CD4-positive, alpha-beta T cell (primary cell): ENCODE measurements at regions not wholly inside any gene's neighbourhood (a gene's known extent, or its start where the extent isn't known, plus 50 kb on each side); places are given as distances from the start of the nearest gene placed in this dataset.
A peak's percentile ranks its signal among the peaks of the same experiment; 100 is the strongest.

Experiments
- ATAC-seq: fragments of 200-7000 bp; cut with Tn5 transposase; one replicate; pipeline ENCODE4 v1.10.0; 2022; ENCODE audit warnings: mild to moderate bottlenecking; ENCODE audit not compliant: poor library complexity
- CTCF ChIA-PET: fragments of 350-600 bp; sonication (Branson Sonifier 250); formaldehyde crosslinking; loops from one replicate; lab custom pipeline; 2021; ENCODE audit warnings: antibody characterized with exemption, inconsistent platforms; lab: Charles Lee
- POLR2A ChIA-PET: fragments of 350-600 bp; sonication (Branson Sonifier 250); formaldehyde crosslinking; loops from one replicate; lab custom pipeline; 2021; ENCODE audit warnings: antibody characterized with exemption, inconsistent platforms; lab: Charles Lee
- DNase-seq, 14 experiments: peaks; one replicate each; pipeline ENCODE4 v3.0.0-alpha.2; 2013 to 2020; ENCODE audit warnings: mixed read lengths in 2 of 14
- H3K27ac ChIP-seq, 2 donors: one replicate each; pipeline versions ENCODE4 v1.5.1 to v1.7.0; 2013; ENCODE audit warnings: low read length in 2 of 2, low read depth in 1 of 2, mild to moderate bottlenecking in 1 of 2
- H3K27me3 ChIP-seq, 2 experiments: 1 replicate in 1 of 2; 2 replicates in 1 of 2; pipeline versions ENCODE4 v1.6.1 to v1.7.0; 2013; ENCODE audit warnings: low read length in 2 of 2, control low read depth in 1 of 2, mild to moderate bottlenecking in 1 of 2, moderate library complexity in 1 of 2; ENCODE audit not compliant: insufficient read depth in 2 of 2, control insufficient read depth in 1 of 2
- H3K36me3 ChIP-seq: one replicate; pipeline ENCODE4 v1.6.1; 2013; ENCODE audit warnings: low read length, control low read depth; ENCODE audit not compliant: insufficient read depth
- H3K4me1 ChIP-seq: one replicate; pipeline ENCODE4 v1.6.1; 2013; ENCODE audit warnings: low read length, control low read depth; ENCODE audit not compliant: insufficient read depth
- H3K4me3 ChIP-seq: one replicate; pipeline ENCODE4 v1.5.1; 2013; ENCODE audit warnings: mild to moderate bottlenecking, low read length, moderate library complexity
- H3K9me3 ChIP-seq, 2 experiments: 1 replicate in 1 of 2; 2 replicates in 1 of 2; pipeline versions ENCODE4 v1.6.1 to v1.7.0; 2013; ENCODE audit warnings: low read length in 2 of 2, mild to moderate bottlenecking in 2 of 2, control low read depth in 1 of 2, moderate library complexity in 1 of 2; ENCODE audit not compliant: control insufficient read depth in 1 of 2, insufficient read depth in 1 of 2
- H3K27ac Mint-ChIP-seq: one replicate; pipeline ENCODE4 v1.8.0; 2020; ENCODE audit warnings: mixed read lengths
- H3K27me3 Mint-ChIP-seq: one replicate; pipeline ENCODE4 v1.8.0; 2021; ENCODE audit warnings: mixed read lengths
- H3K36me3 Mint-ChIP-seq: one replicate; pipeline ENCODE4 v1.8.0; 2021; ENCODE audit warnings: low read depth, mixed read lengths
- H3K4me1 Mint-ChIP-seq: one replicate; pipeline ENCODE4 v1.8.0; 2021; ENCODE audit warnings: low read depth, mixed read lengths
- H3K4me3 Mint-ChIP-seq: one replicate; pipeline ENCODE4 v1.8.0; 2020; ENCODE audit warnings: mild to moderate bottlenecking, mixed read lengths
- H3K9me3 Mint-ChIP-seq: one replicate; pipeline ENCODE4 v1.8.0; 2020; ENCODE audit warnings: mixed read lengths
- CTCF ChIP-seq: fragments of 200-600 bp; IDR thresholded peaks from one replicate; pipeline ENCODE4 v1.8.0; 2022; ENCODE audit warnings: antibody characterized with exemption, mild to moderate bottlenecking
- intact Hi-C, 2 experiments: fragments of 100-400 bp; cut with DNase I in 1 of 2; cut with micrococcal nuclease in 1 of 2; formaldehyde crosslinking; loops; one replicate each; pipeline versions ENCODE4 v1.15.1 to v1.9.0; 2023 to 2025; cut with DNase I, micrococcal nuclease

- intact Hi-C loops = no loop called here
- POLR2A ChIA-PET = no interaction called here
Observed at GRCh38 chr12:28631831-28632230, 441.6 kb downstream of the CCDC91 start.

DNA sequence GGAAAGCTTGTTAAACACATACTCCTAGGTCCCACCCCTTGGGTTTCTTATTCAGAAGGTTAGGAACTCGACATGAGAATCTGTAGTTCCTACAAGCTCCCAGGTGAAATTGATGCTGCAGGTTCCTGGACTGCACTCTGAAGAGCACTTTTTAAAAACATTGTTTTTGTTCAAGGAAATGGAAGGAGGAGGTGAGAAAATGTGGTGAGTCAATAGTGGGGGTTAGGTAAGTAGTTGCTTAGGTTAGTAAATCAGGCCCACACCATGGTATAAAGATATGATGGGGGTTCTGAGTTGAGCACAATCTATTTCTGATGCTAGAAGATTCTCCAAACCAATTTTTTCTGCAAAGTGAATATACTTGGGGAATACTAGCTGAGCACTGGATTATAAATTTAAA, 450.3 kb downstream of the CCDC91 start:
- no peak overlapping the region for H3K4me3 ChIP-seq
- H3K4me1 ChIP-seq = no peaks in the 10 kb centered on the region
- ATAC-seq (no peak), DNase-seq (peak in 1 of 14 experiments; percentile 23)
- intact Hi-C loops = no loop called here
- ChIA-PET CTCF (no interaction called here), POLR2A (no interaction called here)
- H3K27me3 ChIP-seq = no peaks in the 10 kb centered on the region
- Mint-ChIP-seq H3K4me1 (no peaks in the 10 kb centered on the region), H3K27ac (no peak overlapping the region), H3K27me3 (no peaks in the 10 kb centered on the region), H3K4me3 (no peak overlapping the region), H3K36me3 (no peaks in the 10 kb centered on the region), H3K9me3 (peaks cover 3% of the 10 kb centered on the region)
- no peak overlapping the region for H3K27ac ChIP-seq
- no peaks in the 10 kb centered on the region for H3K9me3 ChIP-seq
- no peaks in the 10 kb centered on the region for H3K36me3 ChIP-seq
- no peak for TF ChIP-seq CTCF

More at GRCh38 chr12:28631831-28632230, 441.6 kb downstream of the CCDC91 start:
- H3K27me3 ChIP-seq = no peaks in the 10 kb centered on the region
- H3K4me3 Mint-ChIP-seq = no peak overlapping the region
- TF ChIP-seq CTCF = no peak
- no peak overlapping the region for H3K4me3 ChIP-seq
- H3K36me3 ChIP-seq = no peaks in the 10 kb centered on the region
- H3K36me3 Mint-ChIP-seq = no peaks in the 10 kb centered on the region
- ATAC-seq = no peak
- no peak for DNase-seq
- H3K27ac ChIP-seq = no peak overlapping the region
- no peak overlapping the region for H3K27ac Mint-ChIP-seq
- no peaks in the 10 kb centered on the region for H3K9me3 ChIP-seq
- H3K9me3 Mint-ChIP-seq = no peaks in the 10 kb centered on the region
- no peaks in the 10 kb centered on the region for H3K4me1 Mint-ChIP-seq
- H3K4me1 ChIP-seq = no peaks in the 10 kb centered on the region
- no peaks in the 10 kb centered on the region for H3K27me3 Mint-ChIP-seq
- CTCF ChIA-PET = no interaction called here

- Mint-ChIP-seq H3K4me3 (no peak overlapping the region), H3K27me3 (no peaks in the 10 kb centered on the region), H3K9me3 (peaks cover 3% of the 10 kb centered on the region), H3K27ac (no peak overlapping the region), H3K4me1 (no peaks in the 10 kb centered on the region), H3K36me3 (no peaks in the 10 kb centered on the region)
- ChIA-PET POLR2A (no interaction called here), CTCF (no interaction called here)
- intact Hi-C loops = no loop called here
- Histone ChIP-seq H3K9me3 (peaks cover 0 to 5% of the 10 kb centered on the region in 2 experiments), H3K27me3 (no peaks in the 10 kb centered on the region), H3K4me3 (no peak overlapping the region), H3K27ac (no peak overlapping the region), H3K4me1 (no peaks in the 10 kb centered on the region), H3K36me3 (no peaks in the 10 kb centered on the region)
- ATAC-seq = no peak
- DNase-seq = no peak
- no peak for TF ChIP-seq CTCF
Observed at GRCh38 chr12:28645436-28645835, 455.2 kb downstream of the CCDC91 start.
